ENCODE measurements at regions not wholly inside any gene's neighbourhood (a gene's known extent, or its start where the extent isn't known, plus 50 kb on each side); places are given as distances from the start of the nearest gene placed in this dataset.

DNA sequence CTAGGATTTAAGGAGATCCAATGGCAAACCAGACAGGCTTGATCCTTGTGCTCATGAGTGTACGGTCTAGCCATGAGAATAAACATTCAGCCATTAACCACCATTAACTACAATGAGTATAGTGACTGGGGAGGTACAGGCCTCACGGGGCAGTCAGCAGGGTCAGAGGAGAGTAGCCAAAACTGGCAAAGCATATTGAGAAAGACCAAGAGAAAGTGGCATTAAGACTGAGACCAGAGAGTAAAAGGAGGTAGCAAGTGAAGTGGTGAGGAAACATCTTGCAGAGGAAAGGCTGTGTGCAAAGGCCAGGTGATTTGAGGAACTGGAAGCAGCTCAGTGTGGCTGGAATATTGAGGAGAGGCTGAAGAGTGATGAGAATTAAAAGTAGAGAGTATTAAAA, 407.2 kb upstream of the LMCD1 start:
- TF ChIP-seq TAF1 (IDR thresholded peaks at IDR 0.05; ENCODE audit: low read depth) (no peak), RAD21 (conservative IDR thresholded peaks at IDR 0.05) (no peak), EP300 (conservative IDR thresholded peaks at IDR 0.05; ENCODE audit: poor library complexity, severe bottlenecking) (no peak), EZH2 (IDR thresholded peaks at IDR 0.05; ENCODE audit: borderline replicate concordance, insufficient read depth, low read length, poor library complexity, severe bottlenecking) (no peak)
- TF ChIP-seq, protein P1, sequence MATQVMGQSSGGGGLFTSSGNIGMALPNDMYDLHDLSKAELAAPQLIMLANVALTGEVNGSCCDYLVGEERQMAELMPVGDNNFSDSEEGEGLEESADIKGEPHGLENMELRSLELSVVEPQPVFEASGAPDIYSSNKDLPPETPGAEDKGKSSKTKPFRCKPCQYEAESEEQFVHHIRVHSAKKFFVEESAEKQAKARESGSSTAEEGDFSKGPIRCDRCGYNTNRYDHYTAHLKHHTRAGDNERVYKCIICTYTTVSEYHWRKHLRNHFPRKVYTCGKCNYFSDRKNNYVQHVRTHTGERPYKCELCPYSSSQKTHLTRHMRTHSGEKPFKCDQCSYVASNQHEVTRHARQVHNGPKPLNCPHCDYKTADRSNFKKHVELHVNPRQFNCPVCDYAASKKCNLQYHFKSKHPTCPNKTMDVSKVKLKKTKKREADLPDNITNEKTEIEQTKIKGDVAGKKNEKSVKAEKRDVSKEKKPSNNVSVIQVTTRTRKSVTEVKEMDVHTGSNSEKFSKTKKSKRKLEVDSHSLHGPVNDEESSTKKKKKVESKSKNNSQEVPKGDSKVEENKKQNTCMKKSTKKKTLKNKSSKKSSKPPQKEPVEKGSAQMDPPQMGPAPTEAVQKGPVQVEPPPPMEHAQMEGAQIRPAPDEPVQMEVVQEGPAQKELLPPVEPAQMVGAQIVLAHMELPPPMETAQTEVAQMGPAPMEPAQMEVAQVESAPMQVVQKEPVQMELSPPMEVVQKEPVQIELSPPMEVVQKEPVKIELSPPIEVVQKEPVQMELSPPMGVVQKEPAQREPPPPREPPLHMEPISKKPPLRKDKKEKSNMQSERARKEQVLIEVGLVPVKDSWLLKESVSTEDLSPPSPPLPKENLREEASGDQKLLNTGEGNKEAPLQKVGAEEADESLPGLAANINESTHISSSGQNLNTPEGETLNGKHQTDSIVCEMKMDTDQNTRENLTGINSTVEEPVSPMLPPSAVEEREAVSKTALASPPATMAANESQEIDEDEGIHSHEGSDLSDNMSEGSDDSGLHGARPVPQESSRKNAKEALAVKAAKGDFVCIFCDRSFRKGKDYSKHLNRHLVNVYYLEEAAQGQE (IDR thresholded peaks at IDR 0.05; ENCODE audit: borderline replicate concordance): no peak
- TF ChIP-seq, protein P2, sequence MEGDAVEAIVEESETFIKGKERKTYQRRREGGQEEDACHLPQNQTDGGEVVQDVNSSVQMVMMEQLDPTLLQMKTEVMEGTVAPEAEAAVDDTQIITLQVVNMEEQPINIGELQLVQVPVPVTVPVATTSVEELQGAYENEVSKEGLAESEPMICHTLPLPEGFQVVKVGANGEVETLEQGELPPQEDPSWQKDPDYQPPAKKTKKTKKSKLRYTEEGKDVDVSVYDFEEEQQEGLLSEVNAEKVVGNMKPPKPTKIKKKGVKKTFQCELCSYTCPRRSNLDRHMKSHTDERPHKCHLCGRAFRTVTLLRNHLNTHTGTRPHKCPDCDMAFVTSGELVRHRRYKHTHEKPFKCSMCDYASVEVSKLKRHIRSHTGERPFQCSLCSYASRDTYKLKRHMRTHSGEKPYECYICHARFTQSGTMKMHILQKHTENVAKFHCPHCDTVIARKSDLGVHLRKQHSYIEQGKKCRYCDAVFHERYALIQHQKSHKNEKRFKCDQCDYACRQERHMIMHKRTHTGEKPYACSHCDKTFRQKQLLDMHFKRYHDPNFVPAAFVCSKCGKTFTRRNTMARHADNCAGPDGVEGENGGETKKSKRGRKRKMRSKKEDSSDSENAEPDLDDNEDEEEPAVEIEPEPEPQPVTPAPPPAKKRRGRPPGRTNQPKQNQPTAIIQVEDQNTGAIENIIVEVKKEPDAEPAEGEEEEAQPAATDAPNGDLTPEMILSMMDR (IDR thresholded peaks at IDR 0.05; ENCODE audit: poor library complexity, severe bottlenecking): no peak
- Histone ChIP-seq H3K9me2 (ENCODE audit: insufficient read depth, low read length) (no peaks in the 10 kb centered on the region), H3K27me3 (ENCODE audit: insufficient read depth, low read depth, low read length) (no peaks in the 10 kb centered on the region), H2AFZ (ENCODE audit: low read depth, low read length) (no peak overlapping the region), H3K9me3 (ENCODE audit: low read length) (no peaks in the 10 kb centered on the region), H3K79me2 (replicated peaks; ENCODE audit: insufficient read depth, low read length) (no peaks in the 10 kb centered on the region), H3K4me3 (ENCODE audit: low read length) (no peak overlapping the region), H3K4me2 (ENCODE audit: low read length) (no peak overlapping the region), H3K9ac (ENCODE audit: low read length) (no peak overlapping the region), H3F3A (ENCODE audit: insufficient read depth, low read length, poor library complexity, severe bottlenecking) (no peaks in the 10 kb centered on the region), H3K27ac (ENCODE audit: low read length) (no peak overlapping the region), H4K20me1 (ENCODE audit: insufficient read depth) (no peaks in the 10 kb centered on the region), H3K36me3 (ENCODE audit: insufficient read depth, low read length) (no peaks in the 10 kb centered on the region)

DNA sequence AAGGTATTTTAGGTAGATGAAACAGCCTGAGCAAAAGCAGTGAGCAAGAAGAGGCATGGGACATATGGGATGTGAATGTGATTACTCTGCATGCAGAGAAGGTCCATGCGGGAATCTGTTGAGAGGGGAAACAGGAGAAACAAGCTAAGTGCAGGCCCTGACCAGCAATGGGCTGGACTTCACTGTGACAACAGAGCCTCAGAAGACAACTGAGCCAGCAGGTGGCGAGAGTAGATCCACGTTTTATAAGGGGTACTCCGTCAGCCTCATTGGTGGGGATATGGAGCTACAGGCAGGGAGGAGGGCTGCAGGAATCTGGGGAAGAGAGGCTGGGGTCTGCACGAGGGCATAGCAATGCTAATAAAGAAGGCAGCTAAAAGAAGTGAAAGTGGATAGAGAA, 405.9 kb upstream of the LMCD1 start:
- Histone ChIP-seq H3F3A (ENCODE audit: insufficient read depth, low read length, poor library complexity, severe bottlenecking) (no peaks in the 10 kb centered on the region), H3K4me3 (ENCODE audit: low read length) (no peak overlapping the region), H3K27me3 (ENCODE audit: insufficient read depth, low read depth, low read length) (no peaks in the 10 kb centered on the region), H2AFZ (ENCODE audit: low read depth, low read length) (no peak overlapping the region), H3K4me2 (ENCODE audit: low read length) (no peak overlapping the region), H3K9ac (ENCODE audit: low read length) (no peak overlapping the region), H4K20me1 (ENCODE audit: insufficient read depth) (no peaks in the 10 kb centered on the region), H3K9me3 (ENCODE audit: low read length) (no peaks in the 10 kb centered on the region), H3K9me2 (ENCODE audit: insufficient read depth, low read length) (no peaks in the 10 kb centered on the region), H3K79me2 (replicated peaks; ENCODE audit: insufficient read depth, low read length) (no peaks in the 10 kb centered on the region), H3K27ac (ENCODE audit: low read length) (no peak overlapping the region), H3K36me3 (ENCODE audit: insufficient read depth, low read length) (no peaks in the 10 kb centered on the region)
- no peak for TF ChIP-seq MXI1 (conservative IDR thresholded peaks at IDR 0.05; ENCODE audit: poor library complexity, severe bottlenecking)
- TF ChIP-seq, protein P2 (IDR thresholded peaks at IDR 0.05; ENCODE audit: poor library complexity, severe bottlenecking): no peak
- TF ChIP-seq EP300 (conservative IDR thresholded peaks at IDR 0.05; ENCODE audit: poor library complexity, severe bottlenecking): no peak
- TF ChIP-seq, protein P1 (IDR thresholded peaks at IDR 0.05; ENCODE audit: borderline replicate concordance): no peak
- no peak for TF ChIP-seq RAD21 (conservative IDR thresholded peaks at IDR 0.05)
- no peak for TF ChIP-seq SMC3 (conservative IDR thresholded peaks at IDR 0.05; ENCODE audit: poor library complexity)
- TF ChIP-seq EZH2 (IDR thresholded peaks at IDR 0.05; ENCODE audit: borderline replicate concordance, insufficient read depth, low read length, poor library complexity, severe bottlenecking): no peak
- TF ChIP-seq TAF1 (IDR thresholded peaks at IDR 0.05; ENCODE audit: low read depth): no peak
- no peak for TF ChIP-seq POLR2AphosphoS5 (IDR thresholded peaks at IDR 0.05)
